ENCODE measurements at regions not wholly inside any gene's neighbourhood (a gene's known extent, or its start where the extent isn't known, plus 50 kb on each side); places are given as distances from the start of the nearest gene placed in this dataset.
A peak's percentile ranks its signal among the peaks of the same experiment; 100 is the strongest.

GRCh38 chr13:59112221-59112718 is 1051.5 kb downstream of the DIAPH3 start:
- peak; percentile 21 for DNase-seq (ENCODE audit: low spot score)
- H3K9me2 ChIP-seq (replicated peaks; ENCODE audit: insufficient read depth): no peaks in the 10 kb centered on the region
- H3K4me3 ChIP-seq: no peak overlapping the region
- no peaks in the 10 kb centered on the region for H4K20me1 ChIP-seq (ENCODE audit: insufficient read depth, poor library complexity, severe bottlenecking)
- H3K27me3 ChIP-seq: no peaks in the 10 kb centered on the region
- no peaks in the 10 kb centered on the region for H3K36me3 ChIP-seq (replicated peaks; ENCODE audit: insufficient read depth, low read depth)
- H2AFZ ChIP-seq: no peak overlapping the region
- H3K79me2 ChIP-seq: no peaks in the 10 kb centered on the region
- no peak overlapping the region for H3K27ac ChIP-seq
- no peaks in the 10 kb centered on the region for H3K4me1 ChIP-seq (ENCODE audit: insufficient read depth)
- WGBS (ENCODE audit: low lambda C conversion rate, missing lambda C conversion rate): 75% methylated on average over 6 of the region's 6 CpGs
- no peak overlapping the region for H3K4me2 ChIP-seq
- TF ChIP-seq EZH2phosphoT487 (IDR thresholded peaks at IDR 0.05; ENCODE audit: low read depth, severe bottlenecking, unreplicated experiment) (no peak), EZH2 (IDR thresholded peaks at IDR 0.05; ENCODE audit: borderline replicate concordance) (no peak), CTCF (IDR thresholded peaks at IDR 0.05; ENCODE audit: poor library complexity) (no peak)
- no peaks in the 10 kb centered on the region for H3K9me3 ChIP-seq (ENCODE audit: low read depth)

GRCh38 chr13:59119475-59119874 is 1044.3 kb downstream of the DIAPH3 start:
- peak overlapping the region; percentile 54 for H3K4me2 ChIP-seq

GRCh38 chr13:59120297-59120843 is 1043.4 kb downstream of the DIAPH3 start:
- no peaks in the 10 kb centered on the region for H3K4me1 ChIP-seq (ENCODE audit: insufficient read depth)
- WGBS (ENCODE audit: low lambda C conversion rate, missing lambda C conversion rate): 54% methylated on average over 7 of the region's 7 CpGs
- no peaks in the 10 kb centered on the region for H3K79me2 ChIP-seq
- no peaks in the 10 kb centered on the region for H3K9me2 ChIP-seq (replicated peaks; ENCODE audit: insufficient read depth)
- no peak overlapping the region for H2AFZ ChIP-seq
- H3K4me2 ChIP-seq: peak overlapping the region; percentile 54
- H3K27ac ChIP-seq: no peak overlapping the region
- H3K4me3 ChIP-seq: no peak overlapping the region
- no peak for DNase-seq (ENCODE audit: low spot score)
- no peaks in the 10 kb centered on the region for H4K20me1 ChIP-seq (ENCODE audit: insufficient read depth, poor library complexity, severe bottlenecking)
- TF ChIP-seq EZH2 (IDR thresholded peaks at IDR 0.05; ENCODE audit: borderline replicate concordance) (no peak), CTCF (IDR thresholded peaks at IDR 0.05; ENCODE audit: poor library complexity) (no peak), EZH2phosphoT487 (IDR thresholded peaks at IDR 0.05; ENCODE audit: low read depth, severe bottlenecking, unreplicated experiment) (no peak)
- H3K36me3 ChIP-seq (replicated peaks; ENCODE audit: insufficient read depth, low read depth): no peaks in the 10 kb centered on the region
- no peaks in the 10 kb centered on the region for H3K9me3 ChIP-seq (ENCODE audit: low read depth)
- no peaks in the 10 kb centered on the region for H3K27me3 ChIP-seq

More at GRCh38 chr13:59119475-59119874, 1044.3 kb downstream of the DIAPH3 start:
- Histone ChIP-seq H3K4me1 (ENCODE audit: insufficient read depth) (no peaks in the 10 kb centered on the region), H3K4me3 (no peak overlapping the region), H3K9me2 (replicated peaks; ENCODE audit: insufficient read depth) (no peaks in the 10 kb centered on the region), H4K20me1 (ENCODE audit: insufficient read depth, poor library complexity, severe bottlenecking) (no peaks in the 10 kb centered on the region), H3K36me3 (replicated peaks; ENCODE audit: insufficient read depth, low read depth) (no peaks in the 10 kb centered on the region), H2AFZ (no peak overlapping the region), H3K9me3 (ENCODE audit: low read depth) (no peaks in the 10 kb centered on the region), H3K27ac (no peak overlapping the region), H3K27me3 (no peaks in the 10 kb centered on the region), H3K79me2 (no peaks in the 10 kb centered on the region)
- 79% methylated on average over 2 of the region's 2 CpGs for WGBS (ENCODE audit: low lambda C conversion rate, missing lambda C conversion rate)
- no peak for DNase-seq (ENCODE audit: low spot score)
- TF ChIP-seq EZH2phosphoT487 (IDR thresholded peaks at IDR 0.05; ENCODE audit: low read depth, severe bottlenecking, unreplicated experiment) (no peak), CTCF (IDR thresholded peaks at IDR 0.05; ENCODE audit: poor library complexity) (no peak), EZH2 (IDR thresholded peaks at IDR 0.05; ENCODE audit: borderline replicate concordance) (no peak)

All from hepatocyte (in vitro differentiated cells).